ENCODE measurements at regions not wholly inside any gene's neighbourhood (a gene's known extent, or its start where the extent isn't known, plus 50 kb on each side); places are given as distances from the start of the nearest gene placed in this dataset.

DNA sequence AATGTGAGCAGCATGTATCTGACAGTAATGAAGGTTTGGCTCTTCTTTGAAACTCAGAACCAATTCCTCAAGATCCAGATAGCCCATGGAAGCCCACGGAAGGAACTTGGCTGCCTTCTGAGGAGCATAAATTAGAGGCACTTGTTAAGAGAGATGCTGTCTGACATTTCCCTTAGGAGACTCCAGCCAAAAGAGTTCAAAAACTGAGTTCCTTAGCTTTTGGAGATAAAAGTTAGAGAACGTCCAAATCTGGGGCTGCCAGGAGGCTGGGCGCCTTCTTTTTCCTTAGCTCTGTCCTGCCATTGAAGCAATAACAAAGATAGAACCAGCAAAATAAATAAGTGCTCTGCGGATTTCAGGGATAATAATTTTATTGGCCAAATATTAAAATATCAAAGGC lies 439.6 kb upstream of the USP24 start:
- TF ChIP-seq, protein P1, sequence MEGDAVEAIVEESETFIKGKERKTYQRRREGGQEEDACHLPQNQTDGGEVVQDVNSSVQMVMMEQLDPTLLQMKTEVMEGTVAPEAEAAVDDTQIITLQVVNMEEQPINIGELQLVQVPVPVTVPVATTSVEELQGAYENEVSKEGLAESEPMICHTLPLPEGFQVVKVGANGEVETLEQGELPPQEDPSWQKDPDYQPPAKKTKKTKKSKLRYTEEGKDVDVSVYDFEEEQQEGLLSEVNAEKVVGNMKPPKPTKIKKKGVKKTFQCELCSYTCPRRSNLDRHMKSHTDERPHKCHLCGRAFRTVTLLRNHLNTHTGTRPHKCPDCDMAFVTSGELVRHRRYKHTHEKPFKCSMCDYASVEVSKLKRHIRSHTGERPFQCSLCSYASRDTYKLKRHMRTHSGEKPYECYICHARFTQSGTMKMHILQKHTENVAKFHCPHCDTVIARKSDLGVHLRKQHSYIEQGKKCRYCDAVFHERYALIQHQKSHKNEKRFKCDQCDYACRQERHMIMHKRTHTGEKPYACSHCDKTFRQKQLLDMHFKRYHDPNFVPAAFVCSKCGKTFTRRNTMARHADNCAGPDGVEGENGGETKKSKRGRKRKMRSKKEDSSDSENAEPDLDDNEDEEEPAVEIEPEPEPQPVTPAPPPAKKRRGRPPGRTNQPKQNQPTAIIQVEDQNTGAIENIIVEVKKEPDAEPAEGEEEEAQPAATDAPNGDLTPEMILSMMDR (conservative IDR thresholded peaks at IDR 0.05; ENCODE audit: low read length), result no peak
- TF ChIP-seq EZH2phosphoT487 (IDR thresholded peaks at IDR 0.05; ENCODE audit: borderline replicate concordance, low read depth, low read length), result no peak
